Neural progenitor cell (in vitro differentiated cells): ENCODE measurements at regions not wholly inside any gene's neighbourhood (a gene's known extent, or its start where the extent isn't known, plus 50 kb on each side); places are given as distances from the start of the nearest gene placed in this dataset.

Experiments used
- DNase-seq: peaks from one replicate; pipeline ENCODE4 v3.0.0-alpha.2; 2016; ENCODE audit warnings: low spot score
- H2AFZ ChIP-seq: fragments of 200-600 bp; sonication (generic); replicated peaks from 2 replicates; pipeline ENCODE4 v1.6.1; 2016; ENCODE audit warnings: antibody characterized with exemption
- H3F3A ChIP-seq: fragments of 200-600 bp; sonication (generic); 2 replicates; pipeline ENCODE4 v1.6.1; 2016; ENCODE audit warnings: antibody characterized with exemption, low read depth
- H3K27ac ChIP-seq: fragments of 200-600 bp; sonication (generic); 2 replicates; pipeline ENCODE4 v1.5.1; 2016; ENCODE audit warnings: mild to moderate bottlenecking
- H3K27me3 ChIP-seq: fragments of 200-600 bp; sonication (generic); 2 replicates; pipeline ENCODE4 v1.6.1; 2016; ENCODE audit warnings: mild to moderate bottlenecking, moderate library complexity
- H3K36me3 ChIP-seq: fragments of 200-600 bp; sonication (generic); 2 replicates; pipeline ENCODE4 v1.5.1; 2016
- H3K4me1 ChIP-seq: fragments of 200-600 bp; sonication (generic); 2 replicates; pipeline ENCODE4 v1.6.1; 2016; ENCODE audit warnings: mixed run types
- H3K4me2 ChIP-seq: fragments of 200-600 bp; sonication (generic); 2 replicates; pipeline ENCODE4 v1.6.1; 2016
- H3K4me3 ChIP-seq: fragments of 200-600 bp; sonication (generic); 2 replicates; pipeline ENCODE4 v1.5.1; 2016
- H3K79me2 ChIP-seq: fragments of 200-600 bp; sonication (generic); 2 replicates; pipeline ENCODE4 v1.6.1; 2016; ENCODE audit warnings: low read depth
- H3K9ac ChIP-seq: fragments of 200-600 bp; sonication (generic); 2 replicates; pipeline ENCODE4 v1.6.1; 2016
- H3K9me3 ChIP-seq: fragments of 200-600 bp; sonication (generic); 2 replicates; pipeline ENCODE4 v1.5.1; 2016; ENCODE audit warnings: low read depth
- H4K20me1 ChIP-seq: fragments of 200-600 bp; sonication (generic); 2 replicates; pipeline ENCODE4 v1.6.1; 2016; ENCODE audit warnings: low read depth
- H3K27ac Mint-ChIP-seq: 3 replicates; pipeline ENCODE4 v1.8.0; 2021; ENCODE audit warnings: mixed read lengths
- H3K27me3 Mint-ChIP-seq: 2 replicates; pipeline ENCODE4 v1.8.0; 2022; ENCODE audit warnings: low read depth, mild to moderate bottlenecking, inconsistent platforms, moderate library complexity, mixed read lengths; ENCODE audit not compliant: insufficient read depth
- H3K36me3 Mint-ChIP-seq: 3 replicates; pipeline ENCODE4 v1.8.0; 2021; ENCODE audit warnings: mixed read lengths
- H3K4me1 Mint-ChIP-seq: 3 replicates; pipeline ENCODE4 v1.8.0; 2021; ENCODE audit warnings: mixed read lengths
- H3K4me3 Mint-ChIP-seq: 3 replicates; pipeline ENCODE4 v1.8.0; 2021; ENCODE audit warnings: mild to moderate bottlenecking, moderate library complexity, mixed read lengths
- H3K9me3 Mint-ChIP-seq: 3 replicates; pipeline ENCODE4 v1.8.0; 2020; ENCODE audit warnings: mixed read lengths
- EZH2 ChIP-seq: fragments of 200-600 bp; sonication (generic); IDR thresholded peaks from 2 replicates; pipeline ENCODE4 v1.6.1; 2017; ENCODE audit warnings: antibody characterized with exemption, mild to moderate bottlenecking, moderate library complexity
- EZH2phosphoT487 ChIP-seq: fragments of 200-600 bp; sonication (generic); IDR thresholded peaks from 2 replicates; pipeline ENCODE4 v1.6.1; 2017; ENCODE audit warnings: antibody characterized with exemption
- TF ChIP-seq, protein P1 (sequence below): fragments of 200-600 bp; sonication (generic); IDR thresholded peaks from 2 replicates; pipeline ENCODE4 v1.5.1; 2017; ENCODE audit warnings: antibody characterized with exemption, mild to moderate bottlenecking

DNA sequence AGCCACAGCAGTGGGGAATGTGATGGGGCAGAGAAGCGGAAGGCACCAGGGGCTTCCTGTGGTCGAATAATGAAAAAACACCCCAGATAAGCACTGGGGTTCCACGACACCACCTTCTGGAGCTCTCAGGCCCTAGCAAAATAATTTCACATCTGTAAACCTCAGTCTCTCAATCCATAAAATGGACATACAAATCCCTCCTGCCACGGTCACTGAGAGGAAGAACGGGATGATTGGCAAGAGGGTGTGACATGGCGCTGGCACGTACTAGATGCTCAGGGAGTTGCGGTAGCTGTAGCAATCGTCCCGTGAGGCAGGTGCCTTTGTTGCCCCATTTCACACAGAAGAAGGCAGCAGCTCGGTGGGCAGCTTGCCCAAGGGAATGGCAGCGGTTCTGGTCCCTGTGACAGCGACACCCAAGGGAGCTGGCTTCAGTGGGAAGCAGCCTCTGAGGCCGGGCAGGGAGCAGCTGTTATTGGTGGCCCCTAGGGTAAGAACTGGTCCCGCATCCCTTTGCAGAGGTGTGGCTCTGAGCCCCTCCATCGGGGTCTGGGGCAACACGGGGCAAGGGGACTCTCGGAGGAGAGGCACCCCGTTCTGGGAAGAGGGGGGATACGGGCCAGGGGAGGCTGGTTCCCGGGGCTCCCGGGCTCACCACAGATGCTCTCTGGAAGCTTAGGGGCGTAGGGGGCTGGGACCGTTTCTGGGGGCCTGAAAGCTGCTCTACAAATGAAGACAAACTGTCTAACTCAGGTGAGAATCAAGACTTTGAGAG lies 114.0 kb upstream of the ALDH1A3 start:
- no peaks in the 10 kb centered on the region for H3K36me3 ChIP-seq
- no peak overlapping the region for H3K27ac ChIP-seq
- no peak overlapping the region for H2AFZ ChIP-seq
- no peak overlapping the region for H3K4me3 ChIP-seq
- H3F3A ChIP-seq = no peaks in the 10 kb centered on the region
- H3K79me2 ChIP-seq = no peaks in the 10 kb centered on the region
- no peak overlapping the region for H3K4me3 Mint-ChIP-seq
- no peaks in the 10 kb centered on the region for H3K36me3 Mint-ChIP-seq
- no peak overlapping the region for H3K27ac Mint-ChIP-seq
- no peaks in the 10 kb centered on the region for H3K9me3 Mint-ChIP-seq
- no peaks in the 10 kb centered on the region for H3K27me3 ChIP-seq
- no peaks in the 10 kb centered on the region for H4K20me1 ChIP-seq
- no peak for DNase-seq
- H3K9ac ChIP-seq = no peak overlapping the region
- no peak for TF ChIP-seq EZH2
- TF ChIP-seq, protein P1, sequence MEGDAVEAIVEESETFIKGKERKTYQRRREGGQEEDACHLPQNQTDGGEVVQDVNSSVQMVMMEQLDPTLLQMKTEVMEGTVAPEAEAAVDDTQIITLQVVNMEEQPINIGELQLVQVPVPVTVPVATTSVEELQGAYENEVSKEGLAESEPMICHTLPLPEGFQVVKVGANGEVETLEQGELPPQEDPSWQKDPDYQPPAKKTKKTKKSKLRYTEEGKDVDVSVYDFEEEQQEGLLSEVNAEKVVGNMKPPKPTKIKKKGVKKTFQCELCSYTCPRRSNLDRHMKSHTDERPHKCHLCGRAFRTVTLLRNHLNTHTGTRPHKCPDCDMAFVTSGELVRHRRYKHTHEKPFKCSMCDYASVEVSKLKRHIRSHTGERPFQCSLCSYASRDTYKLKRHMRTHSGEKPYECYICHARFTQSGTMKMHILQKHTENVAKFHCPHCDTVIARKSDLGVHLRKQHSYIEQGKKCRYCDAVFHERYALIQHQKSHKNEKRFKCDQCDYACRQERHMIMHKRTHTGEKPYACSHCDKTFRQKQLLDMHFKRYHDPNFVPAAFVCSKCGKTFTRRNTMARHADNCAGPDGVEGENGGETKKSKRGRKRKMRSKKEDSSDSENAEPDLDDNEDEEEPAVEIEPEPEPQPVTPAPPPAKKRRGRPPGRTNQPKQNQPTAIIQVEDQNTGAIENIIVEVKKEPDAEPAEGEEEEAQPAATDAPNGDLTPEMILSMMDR = no peak
- no peak for TF ChIP-seq EZH2phosphoT487
- H3K27me3 Mint-ChIP-seq = peaks cover 7% of the 10 kb centered on the region
- peaks cover 16% of the 10 kb centered on the region for H3K4me1 ChIP-seq
- H3K4me1 Mint-ChIP-seq = peaks cover 15% of the 10 kb centered on the region
- H3K9me3 ChIP-seq = no peaks in the 10 kb centered on the region
- H3K4me2 ChIP-seq = peak overlapping the region; percentile 62

DNA sequence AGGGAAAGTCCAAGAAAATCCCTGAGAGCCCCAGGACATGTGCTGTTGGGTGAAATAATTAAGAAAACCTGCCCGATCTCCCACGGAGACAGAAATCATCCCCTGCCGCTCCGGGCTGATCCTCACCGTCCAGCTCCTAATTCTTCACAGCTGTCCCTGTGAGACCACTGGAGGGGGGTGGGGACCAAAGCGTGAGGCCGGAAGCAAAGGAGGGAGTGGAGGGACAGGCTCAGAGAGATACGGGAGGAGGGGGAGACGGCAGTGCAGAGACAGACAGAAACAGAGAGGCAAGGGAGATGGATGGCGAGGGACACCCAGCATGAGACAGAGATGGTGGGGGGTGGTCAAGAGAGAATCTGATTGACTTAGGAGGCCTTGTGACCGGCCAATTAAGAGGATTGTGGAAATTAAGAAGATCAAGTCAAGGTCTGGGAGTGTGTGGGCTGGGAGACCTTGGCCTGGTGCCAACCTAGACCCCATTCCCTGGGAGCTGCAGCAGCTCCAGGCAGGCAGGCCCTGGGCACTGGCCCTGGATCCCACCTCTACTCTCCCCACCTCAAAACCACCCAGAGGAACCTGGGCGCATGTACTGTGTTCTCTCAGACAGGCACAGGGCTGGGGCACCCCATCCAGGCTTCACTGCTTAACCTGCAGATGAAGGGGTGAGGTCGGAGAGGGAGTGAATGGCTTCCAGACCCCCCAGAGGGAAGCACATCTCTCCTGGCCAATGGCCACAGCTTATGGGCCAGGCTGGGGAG lies 113.2 kb upstream of the ALDH1A3 start:
- no peaks in the 10 kb centered on the region for H3K79me2 ChIP-seq
- TF ChIP-seq EZH2 (no peak), EZH2phosphoT487 (no peak)
- TF ChIP-seq, protein P1 = no peak
- no peaks in the 10 kb centered on the region for H4K20me1 ChIP-seq
- peaks cover 16% of the 10 kb centered on the region for H3K4me1 ChIP-seq
- Mint-ChIP-seq H3K27ac (no peak overlapping the region), H3K4me3 (no peak overlapping the region), H3K27me3 (peaks cover 5% of the 10 kb centered on the region), H3K4me1 (peaks cover 19% of the 10 kb centered on the region), H3K9me3 (no peaks in the 10 kb centered on the region), H3K36me3 (no peaks in the 10 kb centered on the region)
- no peaks in the 10 kb centered on the region for H3K36me3 ChIP-seq
- H3K4me3 ChIP-seq = no peak overlapping the region
- DNase-seq = peak; percentile 49
- H3K27me3 ChIP-seq = no peaks in the 10 kb centered on the region
- no peak overlapping the region for H3K27ac ChIP-seq
- H3K9ac ChIP-seq = no peak overlapping the region
- H3K4me2 ChIP-seq = peak overlapping the region; percentile 62
- no peaks in the 10 kb centered on the region for H3F3A ChIP-seq
- H2AFZ ChIP-seq = no peak overlapping the region
- H3K9me3 ChIP-seq = no peaks in the 10 kb centered on the region

DNA sequence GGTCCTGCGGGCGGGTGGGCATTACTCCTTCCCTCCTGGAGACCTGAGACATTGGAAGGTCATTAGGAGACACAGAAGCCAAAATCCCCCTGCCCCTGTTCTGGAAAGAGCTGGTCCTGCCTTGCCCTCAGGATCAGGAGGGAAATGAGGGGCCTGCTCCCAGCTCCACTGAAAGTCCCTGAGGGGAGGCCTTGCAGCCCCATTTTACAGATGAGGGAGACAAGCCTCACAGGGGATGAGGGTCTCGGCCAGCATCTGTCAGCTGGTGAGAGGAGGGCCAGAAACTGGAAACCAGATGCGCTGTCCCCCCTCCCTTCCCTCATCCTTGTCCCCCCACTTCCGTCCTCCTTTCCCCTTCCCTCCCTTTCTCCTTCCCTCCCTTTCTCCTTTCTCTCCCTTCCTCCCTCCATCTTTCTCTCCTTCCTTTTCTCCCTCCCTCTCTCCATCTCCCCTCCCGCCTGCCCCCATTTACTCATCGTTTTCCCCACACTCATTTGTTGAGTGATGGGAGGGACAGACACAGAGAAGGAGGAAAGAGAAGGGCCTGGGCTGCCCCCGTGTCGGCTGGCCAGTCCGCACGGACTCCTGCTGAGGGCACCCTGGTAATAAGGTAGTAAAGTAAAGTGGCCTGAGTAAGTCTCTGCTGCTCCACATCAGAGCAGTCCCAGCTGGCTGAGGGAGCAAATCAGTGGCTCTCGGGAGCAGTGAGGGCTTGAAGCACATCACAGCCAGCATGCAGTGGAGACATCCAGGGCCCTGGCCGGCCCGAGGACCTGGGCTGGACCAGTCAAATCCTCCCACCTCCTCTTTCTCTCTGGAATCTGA lies 112.4 kb upstream of the ALDH1A3 start:
- no peak for DNase-seq
- no peaks in the 10 kb centered on the region for H3K36me3 ChIP-seq

More for the DNA sequence above, 112.4 kb upstream of the ALDH1A3 start:
- Histone ChIP-seq H4K20me1 (no peaks in the 10 kb centered on the region), H2AFZ (no peak overlapping the region), H3K4me1 (peaks cover 16% of the 10 kb centered on the region), H3K4me3 (no peak overlapping the region), H3K27ac (no peak overlapping the region), H3K27me3 (no peaks in the 10 kb centered on the region), H3F3A (no peaks in the 10 kb centered on the region), H3K9me3 (no peaks in the 10 kb centered on the region), H3K9ac (no peak overlapping the region), H3K4me2 (no peak overlapping the region), H3K79me2 (no peaks in the 10 kb centered on the region)
- no peaks in the 10 kb centered on the region for H3K9me3 Mint-ChIP-seq
- TF ChIP-seq, protein P1 = no peak
- no peak for TF ChIP-seq EZH2
- no peak for TF ChIP-seq EZH2phosphoT487
- peaks cover 4% of the 10 kb centered on the region for H3K27me3 Mint-ChIP-seq
- no peak overlapping the region for H3K4me3 Mint-ChIP-seq
- peaks cover 21% of the 10 kb centered on the region for H3K4me1 Mint-ChIP-seq
- no peaks in the 10 kb centered on the region for H3K36me3 Mint-ChIP-seq
- no peak overlapping the region for H3K27ac Mint-ChIP-seq
